HG03571 (cell line): ENCODE measurements at regions not wholly inside any gene's neighbourhood (a gene's known extent, or its start where the extent isn't known, plus 50 kb on each side); places are given as distances from the start of the nearest gene placed in this dataset.

ENCODE experiments used
- ATAC-seq: cut with Tn5 transposase; IDR thresholded peaks from one replicate; pipeline ENCODE4 v1.9.1; 2021; ENCODE audit not compliant: unreplicated experiment

- no peak for ATAC-seq
These were observed 410.0 kb upstream of the SOX9 start for GRCh38 chr17:71710816-71711215.

- no peak for ATAC-seq
These were observed 407.0 kb upstream of the SOX9 start for GRCh38 chr17:71713846-71714245.

GRCh38 chr17:71724339-71724738 lies 396.5 kb upstream of the SOX9 start:
- no peak for ATAC-seq

GRCh38 chr17:71725811-71726210 lies 395.0 kb upstream of the SOX9 start:
- ATAC-seq: no peak

GRCh38 chr17:71726341-71726740 lies 394.5 kb upstream of the SOX9 start:
- ATAC-seq: no peak

GRCh38 chr17:71727292-71727691 lies 393.5 kb upstream of the SOX9 start:
- no peak for ATAC-seq

- no peak for ATAC-seq
These were observed 393.1 kb upstream of the SOX9 start for GRCh38 chr17:71727723-71728122.

- no peak for ATAC-seq
These were observed 389.9 kb upstream of the SOX9 start for GRCh38 chr17:71730871-71731270.

- no peak for ATAC-seq
These were observed 384.9 kb upstream of the SOX9 start for GRCh38 chr17:71735893-71736292.

GRCh38 chr17:71740866-71741265 lies 380.0 kb upstream of the SOX9 start:
- no peak for ATAC-seq

GRCh38 chr17:71741836-71742235 lies 379.0 kb upstream of the SOX9 start:
- ATAC-seq: no peak

GRCh38 chr17:71748872-71749271 lies 371.9 kb upstream of the SOX9 start:
- ATAC-seq: no peak

GRCh38 chr17:71753070-71753469 lies 367.8 kb upstream of the SOX9 start:
- no peak for ATAC-seq

- ATAC-seq: no peak
These were observed 363.7 kb upstream of the SOX9 start for GRCh38 chr17:71757156-71757555.

- no peak for ATAC-seq
These were observed 362.9 kb upstream of the SOX9 start for GRCh38 chr17:71757956-71758355.

- ATAC-seq: no peak
These were observed 361.3 kb upstream of the SOX9 start for GRCh38 chr17:71759422-71760060.

- ATAC-seq: no peak
These were observed 360.6 kb upstream of the SOX9 start for GRCh38 chr17:71760062-71760720.

GRCh38 chr17:71762526-71762925 lies 358.3 kb upstream of the SOX9 start:
- no peak for ATAC-seq

- no peak for ATAC-seq
These were observed 356.3 kb upstream of the SOX9 start for GRCh38 chr17:71764505-71764904.

- no peak for ATAC-seq
These were observed 355.4 kb upstream of the SOX9 start for GRCh38 chr17:71765437-71765836.

GRCh38 chr17:71769850-71770249 lies 351.0 kb upstream of the SOX9 start:
- ATAC-seq: no peak

GRCh38 chr17:71777048-71777640 lies 343.7 kb upstream of the SOX9 start:
- ATAC-seq: no peak

- ATAC-seq: no peak
These were observed 341.3 kb upstream of the SOX9 start for GRCh38 chr17:71779482-71779881.
